ENCODE measurements at regions not wholly inside any gene's neighbourhood (a gene's known extent, or its start where the extent isn't known, plus 50 kb on each side); places are given as distances from the start of the nearest gene placed in this dataset.

- TF ChIP-seq, protein P1, sequence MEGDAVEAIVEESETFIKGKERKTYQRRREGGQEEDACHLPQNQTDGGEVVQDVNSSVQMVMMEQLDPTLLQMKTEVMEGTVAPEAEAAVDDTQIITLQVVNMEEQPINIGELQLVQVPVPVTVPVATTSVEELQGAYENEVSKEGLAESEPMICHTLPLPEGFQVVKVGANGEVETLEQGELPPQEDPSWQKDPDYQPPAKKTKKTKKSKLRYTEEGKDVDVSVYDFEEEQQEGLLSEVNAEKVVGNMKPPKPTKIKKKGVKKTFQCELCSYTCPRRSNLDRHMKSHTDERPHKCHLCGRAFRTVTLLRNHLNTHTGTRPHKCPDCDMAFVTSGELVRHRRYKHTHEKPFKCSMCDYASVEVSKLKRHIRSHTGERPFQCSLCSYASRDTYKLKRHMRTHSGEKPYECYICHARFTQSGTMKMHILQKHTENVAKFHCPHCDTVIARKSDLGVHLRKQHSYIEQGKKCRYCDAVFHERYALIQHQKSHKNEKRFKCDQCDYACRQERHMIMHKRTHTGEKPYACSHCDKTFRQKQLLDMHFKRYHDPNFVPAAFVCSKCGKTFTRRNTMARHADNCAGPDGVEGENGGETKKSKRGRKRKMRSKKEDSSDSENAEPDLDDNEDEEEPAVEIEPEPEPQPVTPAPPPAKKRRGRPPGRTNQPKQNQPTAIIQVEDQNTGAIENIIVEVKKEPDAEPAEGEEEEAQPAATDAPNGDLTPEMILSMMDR (conservative IDR thresholded peaks at IDR 0.05): no peak
These were observed 453.8 kb upstream of the ZNF608 start for GRCh38 chr5:125199968-125200865.

GRCh38 chr5:125200866-125201373, 454.5 kb upstream of the ZNF608 start:
- no peak overlapping the region for H3K27ac ChIP-seq
- TF ChIP-seq, protein P1 (conservative IDR thresholded peaks at IDR 0.05): no peak

More at GRCh38 chr5:125199968-125200865, 453.8 kb upstream of the ZNF608 start:
- H3K27ac ChIP-seq: no peak overlapping the region

GRCh38 chr5:125201446-125202052, 455.1 kb upstream of the ZNF608 start:
- TF ChIP-seq, protein P1 (conservative IDR thresholded peaks at IDR 0.05): no peak
- no peak overlapping the region for H3K27ac ChIP-seq

- TF ChIP-seq, protein P1 (conservative IDR thresholded peaks at IDR 0.05): no peak
These were observed 455.9 kb upstream of the ZNF608 start for GRCh38 chr5:125202353-125202752.

DNA sequence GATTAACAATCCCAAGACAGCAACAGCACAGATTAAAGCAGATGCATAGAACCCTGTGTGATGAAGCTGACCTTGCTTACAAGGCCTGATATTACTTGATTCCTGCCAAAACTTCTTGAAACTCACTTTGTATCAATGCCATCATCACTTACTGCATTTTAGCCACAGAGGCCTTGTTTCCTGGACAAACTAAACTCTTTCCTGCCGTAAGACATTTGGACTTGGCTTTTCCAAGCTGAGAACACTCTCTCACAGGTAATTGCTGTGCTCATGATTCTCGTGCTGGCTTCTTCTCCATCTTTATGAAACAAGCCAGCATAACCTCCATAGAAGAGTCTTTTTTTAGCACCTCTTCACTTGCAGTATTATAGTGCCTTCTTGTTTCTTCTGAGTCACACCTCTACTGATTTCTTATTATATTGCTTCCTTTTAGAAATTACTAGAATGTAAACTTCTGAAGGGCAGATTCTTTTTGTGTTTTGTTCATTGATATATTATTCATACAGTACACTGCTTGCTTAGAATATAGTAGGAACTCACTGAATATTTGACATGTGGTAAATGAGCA, 456.5 kb upstream of the ZNF608 start:
- TF ChIP-seq, protein P1 (conservative IDR thresholded peaks at IDR 0.05): no peak

More at GRCh38 chr5:125202353-125202752, 455.9 kb upstream of the ZNF608 start:
- H3K27ac ChIP-seq: no peak overlapping the region

GRCh38 chr5:125203912-125204311, 457.5 kb upstream of the ZNF608 start:
- TF ChIP-seq, protein P1 (conservative IDR thresholded peaks at IDR 0.05): no peak
- no peak overlapping the region for H3K27ac ChIP-seq

More for the DNA sequence above, 456.5 kb upstream of the ZNF608 start:
- H3K27ac ChIP-seq: no peak overlapping the region

All from VCaP (cell line).